Gastrocnemius medialis (tissue), 4 donors: ENCODE measurements at regions not wholly inside any gene's neighbourhood (a gene's known extent, or its start where the extent isn't known, plus 50 kb on each side); places are given as distances from the start of the nearest gene placed in this dataset.

Experiments
- ATAC-seq, 2 donors: fragments of 150-250 bp; one replicate each; pipeline ENCODE4 v1.9.1; 2016
- DNase-seq, 2 donors: peaks; one replicate each; pipeline ENCODE4 v3.0.0-alpha.2; 2019
- H3K27ac ChIP-seq, 4 donors: fragments of 200-600 bp; sonication (generic); 1 replicate in 1 of 4; 2 replicates in 3 of 4; pipeline ENCODE4 v1.5.1; 2016 to 2018; ENCODE audit warnings: mild to moderate bottlenecking in 2 of 4, moderate library complexity in 1 of 4
- H3K27me3 ChIP-seq, 3 donors: fragments of 200-600 bp; sonication (generic) in 2 of 3; 1 replicate in 1 of 3; 2 replicates in 2 of 3; pipeline versions ENCODE4 v1.5.1 to v1.6.0; 2016 to 2019; ENCODE audit warnings: mild to moderate bottlenecking in 1 of 3, moderate library complexity in 1 of 3
- H3K36me3 ChIP-seq, 2 donors: fragments of 200-600 bp; sonication (generic) in 1 of 2; one replicate each; pipeline ENCODE4 v1.5.1; 2017 to 2018
- H3K4me1 ChIP-seq, 2 donors: fragments of 200-600 bp; sonication (generic) in 1 of 2; one replicate each; pipeline ENCODE4 v1.5.1; 2016 to 2017; ENCODE audit warnings: mild to moderate bottlenecking in 2 of 2
- H3K4me3 ChIP-seq, 4 donors: fragments of 200-600 bp; sonication (generic) in 3 of 4; 1 replicate in 1 of 4; 2 replicates in 3 of 4; pipeline ENCODE4 v1.5.1; 2016 to 2019; ENCODE audit warnings: mild to moderate bottlenecking in 2 of 4
- H3K9me3 ChIP-seq, 3 donors: fragments of 200-600 bp; sonication (generic) in 2 of 3; 1 replicate in 1 of 3; 2 replicates in 2 of 3; pipeline ENCODE4 v1.5.1; 2016 to 2019
- POLR2A ChIP-seq, 2 donors: fragments of 450-650 bp; IDR thresholded peaks; one replicate each; pipeline ENCODE4 v1.6.1; 2017; ENCODE audit warnings: antibody characterized with exemption in 2 of 2, mild to moderate bottlenecking in 2 of 2, moderate library complexity in 2 of 2
- in situ Hi-C, 4 donors: fragments of 200-750 bp; cut with MboI; loops; one replicate each; pipeline versions ENCODE4 v1.15.0 to v1.8.0; 2017; ENCODE audit warnings: low sequenced_read_pairs in 4 of 4
- intact Hi-C: fragments of 100-400 bp; cut with DNase I; formaldehyde crosslinking; loops from one replicate; pipeline ENCODE4 v1.15.1; 2023; ENCODE audit warnings: low total_unique reads
- TF ChIP-seq, protein P1 (sequence below), 5 experiments: fragments of 450-650 bp in 3 of 5; fragments of 200-600 bp in 2 of 5; sonication (generic) in 2 of 5; IDR thresholded peaks in 4 of 5; conservative IDR thresholded peaks in 1 of 5; 1 replicate in 4 of 5; 2 replicates in 1 of 5; pipeline ENCODE4 v1.5.1; 2016 to 2019; ENCODE audit warnings: antibody characterized with exemption in 5 of 5, mild to moderate bottlenecking in 3 of 5, moderate library complexity in 3 of 5

DNA sequence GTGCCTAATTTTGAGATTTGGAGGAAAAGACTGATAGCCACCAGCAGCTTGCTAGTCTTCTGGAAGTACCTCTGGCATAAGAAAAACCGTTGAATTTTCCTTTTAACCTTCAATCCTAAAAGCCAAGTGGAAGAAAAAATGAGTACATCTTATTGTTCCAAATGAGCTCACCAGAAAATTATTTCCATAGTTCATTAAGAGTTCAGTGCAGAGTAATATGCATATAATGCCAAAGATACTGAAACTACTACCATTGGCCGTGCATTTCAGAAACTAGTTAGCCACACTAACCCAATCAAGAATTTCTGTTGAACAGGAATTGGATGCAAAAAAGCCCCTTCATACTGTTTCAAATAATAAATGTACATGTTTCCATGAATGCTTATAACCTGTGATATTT lies 607.9 kb downstream of the KCTD16 start:
- H3K9me3 ChIP-seq, result no peaks in the 10 kb centered on the region
- TF ChIP-seq POLR2A (IDR thresholded peaks at IDR 0.05), result no peak
- TF ChIP-seq, protein P1, sequence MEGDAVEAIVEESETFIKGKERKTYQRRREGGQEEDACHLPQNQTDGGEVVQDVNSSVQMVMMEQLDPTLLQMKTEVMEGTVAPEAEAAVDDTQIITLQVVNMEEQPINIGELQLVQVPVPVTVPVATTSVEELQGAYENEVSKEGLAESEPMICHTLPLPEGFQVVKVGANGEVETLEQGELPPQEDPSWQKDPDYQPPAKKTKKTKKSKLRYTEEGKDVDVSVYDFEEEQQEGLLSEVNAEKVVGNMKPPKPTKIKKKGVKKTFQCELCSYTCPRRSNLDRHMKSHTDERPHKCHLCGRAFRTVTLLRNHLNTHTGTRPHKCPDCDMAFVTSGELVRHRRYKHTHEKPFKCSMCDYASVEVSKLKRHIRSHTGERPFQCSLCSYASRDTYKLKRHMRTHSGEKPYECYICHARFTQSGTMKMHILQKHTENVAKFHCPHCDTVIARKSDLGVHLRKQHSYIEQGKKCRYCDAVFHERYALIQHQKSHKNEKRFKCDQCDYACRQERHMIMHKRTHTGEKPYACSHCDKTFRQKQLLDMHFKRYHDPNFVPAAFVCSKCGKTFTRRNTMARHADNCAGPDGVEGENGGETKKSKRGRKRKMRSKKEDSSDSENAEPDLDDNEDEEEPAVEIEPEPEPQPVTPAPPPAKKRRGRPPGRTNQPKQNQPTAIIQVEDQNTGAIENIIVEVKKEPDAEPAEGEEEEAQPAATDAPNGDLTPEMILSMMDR (IDR thresholded peaks at IDR 0.05 in 4 of 5, conservative IDR thresholded peaks at IDR 0.05 in 1 of 5), result no peak
- intact Hi-C loops (no loop called here), in situ Hi-C loops (no loop called here)
- no peak overlapping the region for H3K27ac ChIP-seq
- H3K4me1 ChIP-seq, result no peaks in the 10 kb centered on the region
- no peaks in the 10 kb centered on the region for H3K36me3 ChIP-seq
- ATAC-seq (no peak), DNase-seq (no peak)
- H3K27me3 ChIP-seq, result no peaks in the 10 kb centered on the region
- H3K4me3 ChIP-seq, result no peak overlapping the region

DNA sequence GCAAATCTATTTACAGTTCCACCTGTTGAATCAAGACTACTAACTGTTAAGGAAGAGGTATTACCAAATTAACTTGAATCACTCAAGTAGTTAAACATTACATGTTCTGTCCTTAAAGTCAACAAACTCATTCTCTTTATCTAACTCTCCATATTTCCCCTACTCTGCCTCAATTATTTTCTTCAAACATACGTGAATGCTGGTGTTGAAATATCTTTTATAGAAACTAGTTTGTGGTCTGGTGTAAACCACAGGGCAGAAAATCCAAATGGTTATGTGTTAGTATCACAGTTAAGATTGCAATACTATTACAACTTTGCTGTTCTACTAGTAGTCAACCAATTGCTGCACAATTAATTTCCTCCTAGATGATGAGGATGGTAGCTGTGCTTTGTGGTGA lies 603.5 kb downstream of the KCTD16 start:
- ATAC-seq (no peak), DNase-seq (no peak)
- Histone ChIP-seq H3K9me3 (no peaks in the 10 kb centered on the region), H3K27ac (no peak overlapping the region), H3K27me3 (no peaks in the 10 kb centered on the region), H3K36me3 (no peaks in the 10 kb centered on the region), H3K4me1 (no peaks in the 10 kb centered on the region), H3K4me3 (no peak overlapping the region)
- TF ChIP-seq, protein P1 (IDR thresholded peaks at IDR 0.05 in 4 of 5, conservative IDR thresholded peaks at IDR 0.05 in 1 of 5), result no peak
- no peak for TF ChIP-seq POLR2A (IDR thresholded peaks at IDR 0.05)
- intact Hi-C loops (no loop called here), in situ Hi-C loops (no loop called here)

DNA sequence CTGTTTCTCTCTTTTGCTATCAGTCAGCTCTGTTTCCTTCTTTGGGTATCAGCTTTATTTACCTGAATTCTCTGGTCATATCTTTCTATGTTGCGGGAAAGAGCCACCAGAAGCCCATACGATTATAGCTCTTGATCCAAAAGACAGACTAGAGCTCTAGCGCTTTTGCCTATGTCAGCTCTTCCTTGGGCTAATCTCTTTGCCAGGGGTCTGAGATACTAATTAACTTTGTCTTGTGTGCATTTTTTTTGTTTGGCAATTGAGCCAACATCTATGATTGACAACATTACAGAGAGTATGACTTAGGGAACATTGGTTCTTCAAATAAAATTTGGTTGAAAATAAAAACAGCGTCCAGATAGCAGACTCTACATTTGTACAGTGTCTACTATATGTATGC lies 603.0 kb downstream of the KCTD16 start:
- DNase-seq, result no peak
- no peaks in the 10 kb centered on the region for H3K9me3 ChIP-seq
- no peak for TF ChIP-seq POLR2A (IDR thresholded peaks at IDR 0.05)
- TF ChIP-seq, protein P1 (IDR thresholded peaks at IDR 0.05 in 4 of 5, conservative IDR thresholded peaks at IDR 0.05 in 1 of 5), result no peak
- in situ Hi-C loops (no loop called here), intact Hi-C loops (no loop called here)
- H3K36me3 ChIP-seq, result no peaks in the 10 kb centered on the region
- no peaks in the 10 kb centered on the region for H3K27me3 ChIP-seq
- ATAC-seq, result no peak
- no peaks in the 10 kb centered on the region for H3K4me1 ChIP-seq
- H3K27ac ChIP-seq, result no peak overlapping the region
- no peak overlapping the region for H3K4me3 ChIP-seq

DNA sequence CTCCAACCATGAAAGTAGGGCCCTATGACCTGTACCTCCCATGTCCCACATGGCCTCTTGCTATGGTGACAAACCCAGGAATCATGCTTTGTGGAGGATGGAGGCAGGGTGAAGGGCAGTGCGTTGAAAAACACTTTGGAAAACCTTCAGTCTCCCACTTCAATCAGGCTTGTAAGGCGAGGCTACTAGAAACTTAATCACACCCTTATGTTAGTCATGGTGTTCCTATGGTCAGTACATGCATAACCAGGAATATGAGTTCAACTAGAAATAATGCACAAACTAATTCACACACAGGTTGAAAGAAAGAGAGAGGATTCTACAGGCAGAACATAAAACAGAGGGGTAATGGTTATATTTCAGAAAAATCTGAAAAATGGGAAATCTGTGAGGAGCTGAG lies 601.1 kb downstream of the KCTD16 start:
- Histone ChIP-seq H3K27ac (no peak overlapping the region), H3K27me3 (no peaks in the 10 kb centered on the region), H3K9me3 (no peaks in the 10 kb centered on the region), H3K4me3 (no peak overlapping the region), H3K36me3 (no peaks in the 10 kb centered on the region), H3K4me1 (no peaks in the 10 kb centered on the region)
- ATAC-seq (no peak), DNase-seq (no peak)
- intact Hi-C loops, result no loop called here
- in situ Hi-C loops, result no loop called here
- TF ChIP-seq, protein P1 (IDR thresholded peaks at IDR 0.05 in 4 of 5, conservative IDR thresholded peaks at IDR 0.05 in 1 of 5), result no peak

DNA sequence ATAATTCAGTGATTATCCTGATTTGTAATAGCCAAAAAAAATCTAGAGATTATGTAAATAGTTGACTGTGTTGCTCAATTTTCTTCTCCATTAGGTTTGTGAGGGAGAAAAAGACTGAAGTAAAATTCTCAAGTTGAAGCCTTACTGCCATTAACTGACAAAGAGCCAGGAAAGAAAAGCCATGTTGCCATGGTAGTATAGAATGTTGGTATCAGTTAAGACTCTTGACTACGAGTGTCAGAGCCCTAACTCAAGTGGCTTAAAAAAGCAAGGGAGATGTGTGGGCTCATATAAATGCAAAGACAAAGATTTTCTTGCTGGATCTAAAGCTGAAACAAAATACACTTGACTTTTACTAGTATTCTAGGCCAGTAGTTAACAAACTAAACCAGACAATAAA lies 571.7 kb downstream of the KCTD16 start:
- in situ Hi-C loops, result no loop called here
- no peaks in the 10 kb centered on the region for H3K4me1 ChIP-seq
- ATAC-seq (no peak), DNase-seq (no peak)
- H3K36me3 ChIP-seq, result no peaks in the 10 kb centered on the region
- intact Hi-C loops, result no loop called here
- no peak overlapping the region for H3K27ac ChIP-seq
- TF ChIP-seq, protein P1 (IDR thresholded peaks at IDR 0.05 in 4 of 5, conservative IDR thresholded peaks at IDR 0.05 in 1 of 5), result no peak
- TF ChIP-seq POLR2A (IDR thresholded peaks at IDR 0.05), result no peak
- no peak overlapping the region for H3K4me3 ChIP-seq
- no peaks in the 10 kb centered on the region for H3K27me3 ChIP-seq
- no peaks in the 10 kb centered on the region for H3K9me3 ChIP-seq
